Loucy (cell line): ENCODE measurements at regions not wholly inside any gene's neighbourhood (a gene's known extent, or its start where the extent isn't known, plus 50 kb on each side); places are given as distances from the start of the nearest gene placed in this dataset.

Experiments used
- EZH2phosphoT487 ChIP-seq: fragments of 200-600 bp; IDR thresholded peaks from 2 replicates; pipeline ENCODE4 v1.6.1; 2018; ENCODE audit warnings: antibody characterized with exemption, mild to moderate bottlenecking, moderate library complexity, borderline replicate concordance
- TF ChIP-seq, protein P1 (sequence below): fragments of 200-600 bp; sonication (generic); conservative IDR thresholded peaks from 2 replicates; pipeline ENCODE4 v1.5.1; 2014; ENCODE audit warnings: mild to moderate bottlenecking, antibody characterized with exemption, low read length

- TF ChIP-seq, protein P1, sequence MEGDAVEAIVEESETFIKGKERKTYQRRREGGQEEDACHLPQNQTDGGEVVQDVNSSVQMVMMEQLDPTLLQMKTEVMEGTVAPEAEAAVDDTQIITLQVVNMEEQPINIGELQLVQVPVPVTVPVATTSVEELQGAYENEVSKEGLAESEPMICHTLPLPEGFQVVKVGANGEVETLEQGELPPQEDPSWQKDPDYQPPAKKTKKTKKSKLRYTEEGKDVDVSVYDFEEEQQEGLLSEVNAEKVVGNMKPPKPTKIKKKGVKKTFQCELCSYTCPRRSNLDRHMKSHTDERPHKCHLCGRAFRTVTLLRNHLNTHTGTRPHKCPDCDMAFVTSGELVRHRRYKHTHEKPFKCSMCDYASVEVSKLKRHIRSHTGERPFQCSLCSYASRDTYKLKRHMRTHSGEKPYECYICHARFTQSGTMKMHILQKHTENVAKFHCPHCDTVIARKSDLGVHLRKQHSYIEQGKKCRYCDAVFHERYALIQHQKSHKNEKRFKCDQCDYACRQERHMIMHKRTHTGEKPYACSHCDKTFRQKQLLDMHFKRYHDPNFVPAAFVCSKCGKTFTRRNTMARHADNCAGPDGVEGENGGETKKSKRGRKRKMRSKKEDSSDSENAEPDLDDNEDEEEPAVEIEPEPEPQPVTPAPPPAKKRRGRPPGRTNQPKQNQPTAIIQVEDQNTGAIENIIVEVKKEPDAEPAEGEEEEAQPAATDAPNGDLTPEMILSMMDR, result no peak
- TF ChIP-seq EZH2phosphoT487, result no peak
These were observed 199.3 kb upstream of the TBC1D5 start for GRCh38 chr3:17941766-17942165.
